Activated CD8-positive, alpha-beta T cell treated with anti-CD3 and anti-CD28 coated beads, Interleukin-2, amount 10 ng/mL, durations not matched to agents 7 days and 5 days (primary cell): ENCODE measurements at regions not wholly inside any gene's neighbourhood (a gene's known extent, or its start where the extent isn't known, plus 50 kb on each side); places are given as distances from the start of the nearest gene placed in this dataset.

Source experiments
- ATAC-seq: fragments of 150-1000 bp; cut with Tn5 transposase; one replicate; pipeline ENCODE4 v1.10.0; 2021; ENCODE audit warnings: moderate library complexity
- CTCF ChIA-PET: fragments of 350-600 bp; sonication (Branson Sonifier 250); formaldehyde crosslinking; loops from one replicate; lab custom pipeline; 2021; ENCODE audit warnings: antibody characterized with exemption; lab: Charles Lee
- POLR2A ChIA-PET: fragments of 350-600 bp; sonication (Branson Sonifier 250); formaldehyde crosslinking; loops from one replicate; lab custom pipeline; 2021; ENCODE audit warnings: antibody characterized with exemption; lab: Charles Lee
- DNase-seq: peaks from one replicate; pipeline ENCODE4 v3.0.0-alpha.2; 2020
- H3K27ac Mint-ChIP-seq: one replicate; pipeline ENCODE4 v1.8.0; 2021; ENCODE audit warnings: mild to moderate bottlenecking, mixed read lengths
- H3K27me3 Mint-ChIP-seq: one replicate; pipeline ENCODE4 v1.8.0; 2021; ENCODE audit warnings: low read depth, mixed read lengths
- H3K36me3 Mint-ChIP-seq: one replicate; pipeline ENCODE4 v1.8.0; 2021; ENCODE audit warnings: low read depth, mixed read lengths
- H3K4me1 Mint-ChIP-seq: one replicate; pipeline ENCODE4 v1.8.0; 2021; ENCODE audit warnings: low read depth, mixed read lengths
- H3K4me3 Mint-ChIP-seq: one replicate; pipeline ENCODE4 v1.8.0; 2021; ENCODE audit warnings: mild to moderate bottlenecking, mixed read lengths
- H3K9me3 Mint-ChIP-seq: one replicate; pipeline ENCODE4 v1.8.0; 2022; ENCODE audit warnings: mixed read lengths; ENCODE audit not compliant: insufficient read depth

DNA sequence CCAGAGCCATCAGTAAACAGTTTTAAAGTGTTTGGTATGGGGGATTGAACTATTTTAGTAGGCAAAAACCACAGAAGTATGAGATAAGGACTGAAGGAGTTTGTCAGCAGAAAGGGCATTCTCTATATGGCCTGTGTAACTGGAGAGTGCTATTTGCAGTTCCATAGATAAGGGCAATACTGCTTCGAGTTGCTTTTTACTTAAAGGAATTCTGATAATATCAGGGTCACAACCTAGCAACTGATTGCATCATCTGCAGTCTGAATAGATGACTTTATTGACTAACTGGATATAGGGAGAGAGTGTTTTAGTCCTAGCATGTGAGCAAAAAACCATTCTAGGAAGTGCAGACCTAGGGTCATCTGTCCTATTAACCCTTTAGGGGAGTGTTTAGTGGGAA, 645.2 kb upstream of the PTPRD start:
- Mint-ChIP-seq H3K27me3 (no peaks in the 10 kb centered on the region), H3K36me3 (no peaks in the 10 kb centered on the region), H3K27ac (no peak overlapping the region), H3K9me3 (peaks cover 29% of the 10 kb centered on the region), H3K4me1 (no peaks in the 10 kb centered on the region), H3K4me3 (no peak overlapping the region)
- no peak for ATAC-seq
- POLR2A ChIA-PET, result no interaction called here
- CTCF ChIA-PET, result no interaction called here
- no peak for DNase-seq

DNA sequence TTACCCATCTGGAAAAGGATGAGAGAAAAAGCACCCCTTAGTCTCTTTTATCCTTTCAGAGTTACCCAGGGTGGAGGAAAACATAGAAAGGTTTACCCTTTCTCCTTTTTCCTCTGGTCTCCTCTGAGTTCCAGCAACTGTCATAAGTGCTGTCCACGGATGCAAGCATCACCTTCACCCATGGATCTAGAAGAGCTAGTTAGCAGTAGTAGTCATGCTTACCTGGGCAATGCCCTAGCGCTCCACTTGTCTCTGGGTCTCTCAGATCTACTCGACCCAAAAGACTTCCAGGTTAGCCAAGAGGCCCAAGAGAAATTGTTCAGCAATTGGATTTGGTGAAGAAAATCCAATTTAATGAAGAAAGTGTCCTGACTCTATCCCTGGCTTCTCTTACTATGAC, 656.2 kb upstream of the PTPRD start:
- DNase-seq, result no peak
- CTCF ChIA-PET, result no interaction called here
- Mint-ChIP-seq H3K27ac (no peak overlapping the region), H3K4me3 (no peak overlapping the region), H3K36me3 (no peaks in the 10 kb centered on the region), H3K9me3 (peaks cover 20% of the 10 kb centered on the region), H3K27me3 (no peaks in the 10 kb centered on the region), H3K4me1 (no peaks in the 10 kb centered on the region)
- ATAC-seq, result no peak
- POLR2A ChIA-PET, result no interaction called here

DNA sequence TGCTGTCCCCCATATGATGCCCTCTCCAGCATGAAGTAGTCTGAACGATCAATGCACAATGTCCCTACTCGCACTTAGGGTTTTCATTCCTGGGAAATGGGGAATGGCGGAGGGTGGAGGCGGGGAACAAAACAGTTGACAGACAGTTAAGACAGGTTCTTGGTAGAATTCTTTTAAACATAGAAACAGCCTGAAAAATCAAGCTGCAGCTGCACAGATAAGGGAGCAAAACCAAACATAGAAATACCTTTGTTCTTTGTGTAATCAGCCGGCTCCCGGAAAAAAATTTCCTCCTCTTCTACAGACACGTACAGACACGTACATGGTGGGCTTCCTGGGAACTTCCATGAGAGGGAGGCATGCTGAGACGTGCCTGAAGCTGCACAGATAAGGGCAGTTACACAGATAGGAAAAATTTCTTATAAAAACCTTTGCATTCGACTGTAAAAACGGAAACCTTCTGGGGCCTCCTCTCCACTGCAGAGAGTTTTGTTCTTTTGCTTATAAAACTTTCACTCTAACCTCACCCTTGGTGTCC, 662.4 kb upstream of the PTPRD start:
- no peak overlapping the region for H3K27ac Mint-ChIP-seq
- H3K27me3 Mint-ChIP-seq, result no peaks in the 10 kb centered on the region
- POLR2A ChIA-PET, result no interaction called here
- ATAC-seq (no peak), DNase-seq (no peak)
- no peaks in the 10 kb centered on the region for H3K36me3 Mint-ChIP-seq
- H3K4me1 Mint-ChIP-seq, result no peaks in the 10 kb centered on the region
- peaks cover 21% of the 10 kb centered on the region for H3K9me3 Mint-ChIP-seq
- CTCF ChIA-PET, result no interaction called here
- no peak overlapping the region for H3K4me3 Mint-ChIP-seq

DNA sequence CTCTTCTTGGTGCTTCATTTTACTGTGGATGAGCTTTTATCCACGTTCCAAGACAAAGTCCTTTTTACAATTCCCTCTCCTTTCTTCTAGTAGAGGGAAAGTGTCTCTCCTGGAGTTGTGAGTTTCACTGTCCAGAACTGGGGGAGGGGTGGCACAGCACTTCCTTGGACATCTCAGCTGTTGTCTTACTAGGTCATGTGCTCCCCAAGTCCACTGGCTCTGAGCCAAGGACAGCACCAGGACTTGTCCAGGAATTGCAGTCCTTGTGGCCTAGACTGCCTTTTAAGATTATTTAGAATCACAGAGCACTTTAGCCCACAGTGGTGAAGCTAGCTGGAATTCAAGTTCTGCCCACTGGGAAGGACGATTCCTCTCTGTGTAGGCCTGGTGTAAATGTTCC, 700.2 kb upstream of the PTPRD start:
- H3K27me3 Mint-ChIP-seq, result no peaks in the 10 kb centered on the region
- ChIA-PET CTCF (no interaction called here), POLR2A (no interaction called here)
- peaks cover 21% of the 10 kb centered on the region for H3K9me3 Mint-ChIP-seq
- ATAC-seq, result no peak
- no peak overlapping the region for H3K27ac Mint-ChIP-seq
- H3K4me1 Mint-ChIP-seq, result no peaks in the 10 kb centered on the region
- no peak overlapping the region for H3K4me3 Mint-ChIP-seq
- DNase-seq, result no peak
- H3K36me3 Mint-ChIP-seq, result no peaks in the 10 kb centered on the region

DNA sequence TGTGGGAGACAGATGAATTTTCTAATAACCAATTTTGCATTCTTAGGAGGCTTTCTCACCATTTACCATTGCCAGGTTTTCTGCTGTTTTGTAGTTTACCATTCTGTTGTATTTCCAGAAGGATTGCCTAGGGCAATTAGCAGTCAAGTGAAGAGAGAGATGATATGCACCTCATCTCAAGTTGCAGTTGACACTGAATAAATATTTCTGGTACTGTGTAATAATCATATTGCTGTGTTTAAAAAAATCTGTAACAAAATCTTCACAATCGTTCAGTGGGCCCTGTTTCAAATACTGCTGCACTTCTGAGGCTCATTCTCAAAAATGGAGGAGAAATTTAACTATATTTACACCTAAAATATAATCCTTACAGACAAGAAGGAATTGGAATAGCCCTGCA, 706.1 kb upstream of the PTPRD start:
- Mint-ChIP-seq H3K4me1 (no peaks in the 10 kb centered on the region), H3K27me3 (no peaks in the 10 kb centered on the region), H3K9me3 (no peaks in the 10 kb centered on the region), H3K36me3 (no peaks in the 10 kb centered on the region), H3K27ac (no peak overlapping the region), H3K4me3 (no peak overlapping the region)
- POLR2A ChIA-PET, result no interaction called here
- DNase-seq (no peak), ATAC-seq (no peak)
- CTCF ChIA-PET, result no interaction called here

DNA sequence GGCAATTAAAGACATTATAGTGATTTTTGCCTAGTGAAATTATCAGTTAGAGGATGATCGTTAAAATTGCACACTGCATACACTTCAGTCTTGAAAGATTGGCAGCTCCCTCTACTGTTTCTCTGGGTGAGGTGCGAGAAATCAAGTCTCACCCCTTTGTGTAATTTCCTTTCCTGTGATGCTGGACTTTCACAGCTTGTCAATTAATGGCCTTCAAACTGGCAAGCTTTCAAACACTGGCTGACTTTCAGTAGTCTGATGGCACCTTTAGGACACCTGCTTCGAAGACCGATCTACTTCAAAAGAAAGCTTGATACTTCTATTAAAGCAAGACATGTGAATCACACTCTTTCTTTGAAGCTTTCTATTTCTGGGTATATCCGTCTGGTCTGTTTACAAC, 706.7 kb upstream of the PTPRD start:
- no peaks in the 10 kb centered on the region for H3K4me1 Mint-ChIP-seq
- no peak for DNase-seq
- no peaks in the 10 kb centered on the region for H3K9me3 Mint-ChIP-seq
- H3K36me3 Mint-ChIP-seq, result no peaks in the 10 kb centered on the region
- CTCF ChIA-PET, result no interaction called here
- no peak overlapping the region for H3K4me3 Mint-ChIP-seq
- H3K27ac Mint-ChIP-seq, result no peak overlapping the region
- POLR2A ChIA-PET, result no interaction called here
- no peaks in the 10 kb centered on the region for H3K27me3 Mint-ChIP-seq
- no peak for ATAC-seq

DNA sequence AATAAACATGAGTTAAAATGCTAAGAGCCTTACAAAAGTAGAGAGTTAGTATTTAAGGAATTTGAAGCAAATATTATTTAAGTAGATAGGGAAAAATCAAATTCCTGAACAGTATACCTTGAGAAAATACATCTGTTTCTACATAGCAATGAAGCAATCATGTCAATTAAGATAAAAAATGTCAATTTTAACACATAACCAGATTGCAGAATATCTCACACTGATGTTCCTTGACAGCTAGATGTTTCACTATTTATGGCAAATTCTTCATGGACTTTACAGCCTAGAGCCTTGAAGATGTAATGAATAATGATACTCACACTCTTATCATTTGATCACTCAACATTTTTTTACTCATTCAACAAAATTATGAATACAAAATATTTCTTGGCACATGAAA, 708.2 kb upstream of the PTPRD start:
- POLR2A ChIA-PET, result no interaction called here
- Mint-ChIP-seq H3K27ac (no peak overlapping the region), H3K4me1 (no peaks in the 10 kb centered on the region), H3K9me3 (no peaks in the 10 kb centered on the region), H3K4me3 (no peak overlapping the region), H3K36me3 (no peaks in the 10 kb centered on the region), H3K27me3 (no peaks in the 10 kb centered on the region)
- ATAC-seq (no peak), DNase-seq (no peak)
- CTCF ChIA-PET, result no interaction called here

DNA sequence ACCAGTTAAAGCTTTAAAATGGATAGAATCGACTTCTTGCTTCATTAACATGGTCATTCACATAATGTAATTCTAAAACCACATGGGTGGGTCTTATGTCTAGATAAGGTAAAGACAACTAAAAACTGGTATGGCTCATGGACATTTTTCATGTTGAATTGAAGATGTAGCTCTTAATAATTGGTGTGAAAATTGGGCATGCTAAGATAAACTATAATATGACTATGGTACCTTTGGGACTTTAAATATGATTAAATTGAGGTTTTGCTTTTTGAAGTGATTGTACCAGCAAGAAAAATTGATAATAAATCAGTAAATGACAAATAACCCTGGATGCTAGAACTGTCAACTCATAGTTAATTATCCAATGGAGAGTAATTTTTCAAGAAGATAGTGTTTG, 710.7 kb upstream of the PTPRD start:
- ChIA-PET CTCF (no interaction called here), POLR2A (no interaction called here)
- Mint-ChIP-seq H3K27me3 (no peaks in the 10 kb centered on the region), H3K4me3 (no peak overlapping the region), H3K27ac (no peak overlapping the region), H3K36me3 (no peaks in the 10 kb centered on the region), H3K9me3 (peaks cover 6% of the 10 kb centered on the region), H3K4me1 (no peaks in the 10 kb centered on the region)
- ATAC-seq (no peak), DNase-seq (no peak)

DNA sequence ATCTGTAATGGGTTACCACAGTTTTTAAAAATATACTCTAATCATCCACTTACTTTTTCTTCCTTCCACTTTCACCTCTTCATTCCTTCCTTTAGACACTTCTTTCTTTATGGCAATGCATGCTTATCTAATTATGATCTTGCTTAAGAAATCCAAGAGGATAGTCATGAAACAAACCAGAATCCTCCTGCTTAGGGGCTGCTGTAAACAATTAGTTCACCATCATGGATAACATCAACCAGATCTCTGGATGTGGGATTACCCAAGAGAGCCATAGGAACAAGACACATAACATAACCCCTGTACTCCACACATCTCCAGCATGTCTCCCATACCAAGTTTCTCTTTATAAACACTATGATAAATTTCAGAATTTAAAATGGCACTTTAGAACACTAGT, 713.4 kb upstream of the PTPRD start:
- H3K27me3 Mint-ChIP-seq, result no peaks in the 10 kb centered on the region
- no peak for DNase-seq
- POLR2A ChIA-PET, result no interaction called here
- no peak for ATAC-seq
- H3K9me3 Mint-ChIP-seq, result peaks cover 17% of the 10 kb centered on the region
- CTCF ChIA-PET, result no interaction called here
- H3K27ac Mint-ChIP-seq, result no peak overlapping the region
- no peaks in the 10 kb centered on the region for H3K4me1 Mint-ChIP-seq
- no peak overlapping the region for H3K4me3 Mint-ChIP-seq
- no peaks in the 10 kb centered on the region for H3K36me3 Mint-ChIP-seq

DNA sequence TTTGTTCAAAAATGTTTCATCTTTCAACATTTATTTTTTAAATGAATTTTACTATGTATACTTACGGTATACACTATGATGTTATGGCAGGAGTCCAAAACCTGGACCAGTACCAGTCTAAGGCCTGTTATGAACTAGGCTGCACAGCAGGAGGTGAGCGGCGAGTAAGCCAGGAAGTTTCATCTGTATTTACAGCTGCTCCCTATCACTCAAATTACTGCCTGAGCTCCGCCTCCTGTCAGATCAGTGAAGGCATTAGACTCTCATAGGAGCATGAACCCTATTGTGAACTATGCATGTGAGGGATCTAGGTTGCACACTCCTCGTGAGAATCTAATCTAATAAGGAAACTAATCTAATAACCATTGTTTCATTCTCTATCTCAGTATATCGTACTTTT, 715.5 kb upstream of the PTPRD start:
- CTCF ChIA-PET, result no interaction called here
- DNase-seq (no peak), ATAC-seq (no peak)
- H3K27me3 Mint-ChIP-seq, result no peaks in the 10 kb centered on the region
- H3K4me1 Mint-ChIP-seq, result no peaks in the 10 kb centered on the region
- H3K27ac Mint-ChIP-seq, result no peak overlapping the region
- H3K9me3 Mint-ChIP-seq, result peaks cover 25% of the 10 kb centered on the region
- no peaks in the 10 kb centered on the region for H3K36me3 Mint-ChIP-seq
- H3K4me3 Mint-ChIP-seq, result no peak overlapping the region
- POLR2A ChIA-PET, result no interaction called here

DNA sequence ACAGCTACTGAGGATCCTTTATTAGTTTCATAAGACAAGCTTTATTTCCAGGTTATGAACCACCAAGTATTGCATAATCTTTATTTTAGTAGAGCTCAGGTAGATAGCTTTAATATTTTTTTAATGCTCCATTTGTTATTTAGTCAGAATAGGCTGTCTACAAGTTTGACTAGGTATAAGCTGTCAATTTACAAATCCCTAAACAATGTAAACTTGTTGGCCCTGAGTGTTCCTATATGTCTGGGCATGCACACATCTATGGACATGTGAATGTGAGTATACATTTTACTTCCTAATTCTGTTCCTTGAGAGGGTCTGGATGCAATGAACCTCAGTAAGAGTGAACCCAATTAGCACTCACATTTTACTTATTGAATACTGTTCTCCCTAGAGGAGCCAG, 722.2 kb upstream of the PTPRD start:
- ChIA-PET POLR2A (no interaction called here), CTCF (no interaction called here)
- no peaks in the 10 kb centered on the region for H3K27me3 Mint-ChIP-seq
- no peak overlapping the region for H3K4me3 Mint-ChIP-seq
- ATAC-seq, result no peak
- peaks cover 8% of the 10 kb centered on the region for H3K9me3 Mint-ChIP-seq
- H3K4me1 Mint-ChIP-seq, result no peaks in the 10 kb centered on the region
- H3K27ac Mint-ChIP-seq, result no peak overlapping the region
- H3K36me3 Mint-ChIP-seq, result no peaks in the 10 kb centered on the region
- DNase-seq, result no peak

DNA sequence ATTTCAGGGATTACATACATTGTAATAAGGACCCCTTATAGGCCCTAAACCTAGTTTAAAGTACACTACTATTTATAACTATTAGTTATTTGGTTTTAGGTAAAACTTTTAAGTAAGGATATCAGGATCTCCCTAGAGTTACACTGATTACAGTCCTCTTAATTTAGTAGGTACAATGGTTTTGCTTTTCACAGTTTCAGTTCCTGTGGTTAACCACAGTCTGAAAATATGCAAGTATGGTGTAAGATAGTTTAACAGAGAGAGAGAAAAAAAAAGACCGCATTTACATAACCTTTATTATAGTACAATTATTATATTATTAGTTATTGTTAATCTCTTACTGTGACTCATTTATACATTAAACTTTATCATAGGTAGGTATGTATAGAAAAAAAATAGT, 725.3 kb upstream of the PTPRD start:
- no peaks in the 10 kb centered on the region for H3K27me3 Mint-ChIP-seq
- DNase-seq (no peak), ATAC-seq (no peak)
- no peaks in the 10 kb centered on the region for H3K9me3 Mint-ChIP-seq
- ChIA-PET POLR2A (no interaction called here), CTCF (no interaction called here)
- no peak overlapping the region for H3K27ac Mint-ChIP-seq
- H3K36me3 Mint-ChIP-seq, result no peaks in the 10 kb centered on the region
- no peak overlapping the region for H3K4me3 Mint-ChIP-seq
- H3K4me1 Mint-ChIP-seq, result no peaks in the 10 kb centered on the region

DNA sequence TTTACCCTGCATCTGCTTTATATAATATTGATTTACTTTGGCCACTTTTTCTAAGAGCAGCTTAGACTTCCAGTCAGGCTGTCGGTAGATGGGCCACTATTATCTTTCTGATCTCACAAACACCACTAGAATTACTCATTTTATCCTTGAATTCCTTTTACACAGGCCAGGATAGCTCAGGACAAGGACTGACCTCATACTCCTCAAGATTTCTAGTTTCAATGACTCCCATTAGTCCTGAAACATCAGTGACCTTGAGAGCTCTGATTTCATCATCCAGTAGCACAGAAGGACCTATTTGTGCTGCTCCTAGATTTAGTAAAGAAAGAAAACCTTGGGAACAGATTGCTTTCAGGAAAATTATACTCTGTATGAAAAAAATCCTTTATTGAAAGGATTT, 727.9 kb upstream of the PTPRD start:
- Mint-ChIP-seq H3K4me1 (no peaks in the 10 kb centered on the region), H3K27me3 (no peaks in the 10 kb centered on the region), H3K4me3 (no peak overlapping the region), H3K36me3 (no peaks in the 10 kb centered on the region), H3K9me3 (peaks cover 5% of the 10 kb centered on the region), H3K27ac (no peak overlapping the region)
- ATAC-seq (no peak), DNase-seq (no peak)
- ChIA-PET POLR2A (no interaction called here), CTCF (no interaction called here)
